Stimulated activated CD8-positive, alpha-beta memory T cell treated with anti-CD3 and anti-CD28 coated beads, Interleukin-12 subunit alpha, Interleukin-12 subunit beta, amount 100 ng/mL, for 4 hours (primary cell): ENCODE measurements at regions not wholly inside any gene's neighbourhood (a gene's known extent, or its start where the extent isn't known, plus 50 kb on each side); places are given as distances from the start of the nearest gene placed in this dataset.

Experiments
- DNase-seq: peaks from one replicate; pipeline ENCODE4 v3.0.0-alpha.2; 2020; ENCODE audit warnings: low read depth

- no peak for DNase-seq
Measured at GRCh38 chr18:38009320-38009719, 443.7 kb upstream of the CELF4 start.

- DNase-seq = no peak
Measured at GRCh38 chr18:38007676-38008330, 442.2 kb upstream of the CELF4 start.

GRCh38 chr18:38007026-38007425 is 441.4 kb upstream of the CELF4 start:
- no peak for DNase-seq

- DNase-seq = no peak
Measured at GRCh38 chr18:38006541-38006940, 440.9 kb upstream of the CELF4 start.

GRCh38 chr18:37997695-37998094 is 432.1 kb upstream of the CELF4 start:
- no peak for DNase-seq

GRCh38 chr18:37987901-37988300 is 422.3 kb upstream of the CELF4 start:
- no peak for DNase-seq

- DNase-seq = no peak
Measured at GRCh38 chr18:37986665-37987064, 421.1 kb upstream of the CELF4 start.

GRCh38 chr18:37985126-37985525 is 419.5 kb upstream of the CELF4 start:
- no peak for DNase-seq

- no peak for DNase-seq
Measured at GRCh38 chr18:37980556-37980955, 415.0 kb upstream of the CELF4 start.

- DNase-seq = no peak
Measured at GRCh38 chr18:37975446-37975845, 409.8 kb upstream of the CELF4 start.

- no peak for DNase-seq
Measured at GRCh38 chr18:37967261-37967660, 401.7 kb upstream of the CELF4 start.

GRCh38 chr18:37965572-37965970 is 400.0 kb upstream of the CELF4 start:
- DNase-seq = no peak

- DNase-seq = no peak
Measured at GRCh38 chr18:37964885-37965571, 399.4 kb upstream of the CELF4 start.

- DNase-seq = no peak
Measured at GRCh38 chr18:37963837-37964236, 398.2 kb upstream of the CELF4 start.

- DNase-seq = no peak
Measured at GRCh38 chr18:37962316-37962966, 396.8 kb upstream of the CELF4 start.

GRCh38 chr18:37958499-37958898 is 392.9 kb upstream of the CELF4 start:
- DNase-seq = no peak

GRCh38 chr18:37956902-37957301 is 391.3 kb upstream of the CELF4 start:
- no peak for DNase-seq

GRCh38 chr18:37956020-37956419 is 390.4 kb upstream of the CELF4 start:
- DNase-seq = no peak

- no peak for DNase-seq
Measured at GRCh38 chr18:37955201-37955600, 389.6 kb upstream of the CELF4 start.

GRCh38 chr18:37953876-37954275 is 388.3 kb upstream of the CELF4 start:
- no peak for DNase-seq

- no peak for DNase-seq
Measured at GRCh38 chr18:37948471-37948870, 382.9 kb upstream of the CELF4 start.

- no peak for DNase-seq
Measured at GRCh38 chr18:37946324-37946723, 380.7 kb upstream of the CELF4 start.

- no peak for DNase-seq
Measured at GRCh38 chr18:37944700-37945270, 379.2 kb upstream of the CELF4 start.
